ENCODE measurements at regions not wholly inside any gene's neighbourhood (a gene's known extent, or its start where the extent isn't known, plus 50 kb on each side); places are given as distances from the start of the nearest gene placed in this dataset.

- Histone ChIP-seq H3K9me3 (no peaks in the 10 kb centered on the region), H3K27ac (no peak overlapping the region), H3K4me3 (no peak overlapping the region), H3K4me1 (no peaks in the 10 kb centered on the region), H3K27me3 (no peaks in the 10 kb centered on the region), H3K36me3 (no peaks in the 10 kb centered on the region)
- TF ChIP-seq POLR2A (IDR thresholded peaks at IDR 0.05) (no peak), CTCF (IDR thresholded peaks at IDR 0.05) (no peak), POLR2AphosphoS5 (IDR thresholded peaks at IDR 0.05) (no peak), EP300 (IDR thresholded peaks at IDR 0.05) (no peak)
- WGBS, 2 donors (ENCODE audit: low coverage in 1 of 2), result 67 to 82% methylated on average over 1 of the region's 1 CpG
- no peak for ATAC-seq
Measured at GRCh38 chr5:160961038-160961437, 109.0 kb upstream of the ATP10B start.

- H3K27me3 ChIP-seq, result no peaks in the 10 kb centered on the region
- 58 to 60% methylated on average over 1 to 2 of the region's 2 CpGs for WGBS, 2 donors (ENCODE audit: low coverage in 1 of 2)
- TF ChIP-seq CTCF (IDR thresholded peaks at IDR 0.05), result no peak
- TF ChIP-seq EP300 (IDR thresholded peaks at IDR 0.05), result no peak
- no peak for TF ChIP-seq POLR2AphosphoS5 (IDR thresholded peaks at IDR 0.05)
- no peak for TF ChIP-seq POLR2A (IDR thresholded peaks at IDR 0.05)
- H3K4me3 ChIP-seq, result no peak overlapping the region
- no peak overlapping the region for H3K27ac ChIP-seq
- ATAC-seq, result no peak
- no peaks in the 10 kb centered on the region for H3K4me1 ChIP-seq
- H3K36me3 ChIP-seq, result no peaks in the 10 kb centered on the region
- no peaks in the 10 kb centered on the region for H3K9me3 ChIP-seq
Measured at GRCh38 chr5:160960592-160960991, 108.6 kb upstream of the ATP10B start.

GRCh38 chr5:160959804-160960203 lies 107.8 kb upstream of the ATP10B start:
- no peak overlapping the region for H3K27ac ChIP-seq
- TF ChIP-seq POLR2AphosphoS5 (IDR thresholded peaks at IDR 0.05) (no peak), EP300 (IDR thresholded peaks at IDR 0.05) (no peak)
- ATAC-seq, result no peak
- no peaks in the 10 kb centered on the region for H3K27me3 ChIP-seq
- 59 to 74% methylated on average over 2 of the region's 2 CpGs for WGBS, 2 donors (ENCODE audit: low coverage in 1 of 2)
- H3K9me3 ChIP-seq, result no peaks in the 10 kb centered on the region
- H3K36me3 ChIP-seq, result no peaks in the 10 kb centered on the region
- H3K4me1 ChIP-seq, result no peaks in the 10 kb centered on the region
- H3K4me3 ChIP-seq, result no peak overlapping the region

GRCh38 chr5:160957312-160957861 lies 105.4 kb upstream of the ATP10B start:
- H3K36me3 ChIP-seq, result no peaks in the 10 kb centered on the region
- H3K4me1 ChIP-seq, result no peaks in the 10 kb centered on the region
- ATAC-seq, result no peak
- WGBS, 2 donors (ENCODE audit: low coverage in 1 of 2), result 77 to 86% methylated on average over 1 of the region's 1 CpG
- no peak overlapping the region for H3K27ac ChIP-seq
- no peak overlapping the region for H3K4me3 ChIP-seq
- TF ChIP-seq POLR2A (IDR thresholded peaks at IDR 0.05), result no peak
- no peak for TF ChIP-seq EP300 (IDR thresholded peaks at IDR 0.05)
- TF ChIP-seq CTCF (IDR thresholded peaks at IDR 0.05), result no peak
- TF ChIP-seq POLR2AphosphoS5 (IDR thresholded peaks at IDR 0.05), result no peak
- H3K9me3 ChIP-seq, result no peaks in the 10 kb centered on the region
- no peaks in the 10 kb centered on the region for H3K27me3 ChIP-seq

GRCh38 chr5:160956051-160956450 lies 104.0 kb upstream of the ATP10B start:
- ATAC-seq, result no peak
- H3K36me3 ChIP-seq, result no peaks in the 10 kb centered on the region
- WGBS, 2 donors (ENCODE audit: low coverage in 1 of 2), result 54 to 80% methylated on average over 1 of the region's 1 CpG
- no peaks in the 10 kb centered on the region for H3K9me3 ChIP-seq
- no peaks in the 10 kb centered on the region for H3K27me3 ChIP-seq
- TF ChIP-seq POLR2A (IDR thresholded peaks at IDR 0.05), result no peak
- TF ChIP-seq CTCF (IDR thresholded peaks at IDR 0.05), result no peak
- TF ChIP-seq EP300 (IDR thresholded peaks at IDR 0.05), result no peak
- no peak for TF ChIP-seq POLR2AphosphoS5 (IDR thresholded peaks at IDR 0.05)
- no peak overlapping the region for H3K4me3 ChIP-seq
- H3K4me1 ChIP-seq, result no peaks in the 10 kb centered on the region
- H3K27ac ChIP-seq, result no peak overlapping the region

Measured in gastroesophageal sphincter (tissue), 4 donors.